NCI-H2171 (cell line): ENCODE measurements at regions not wholly inside any gene's neighbourhood (a gene's known extent, or its start where the extent isn't known, plus 50 kb on each side); places are given as distances from the start of the nearest gene placed in this dataset.

Source experiments
- DNase-seq: peaks from one replicate; lab custom pipeline; 2025; lab: John Stamatoyannopoulos, UW

- DNase-seq = no peak
Measured at GRCh38 chr3:107992976-107993684, 97.7 kb downstream of the CD47 start.

GRCh38 chr3:107990926-107991325 is 99.9 kb downstream of the CD47 start:
- DNase-seq = no peak

GRCh38 chr3:107990433-107990832 is 100.4 kb downstream of the CD47 start:
- no peak for DNase-seq

- DNase-seq = no peak
Measured at GRCh38 chr3:107989661-107990060, 101.2 kb downstream of the CD47 start.

GRCh38 chr3:107988460-107989175 is 102.2 kb downstream of the CD47 start:
- DNase-seq = no peak

- no peak for DNase-seq
Measured at GRCh38 chr3:107987036-107987939, 103.5 kb downstream of the CD47 start.

GRCh38 chr3:107986505-107986904 is 104.3 kb downstream of the CD47 start:
- no peak for DNase-seq

- DNase-seq = no peak
Measured at GRCh38 chr3:107985496-107985895, 105.3 kb downstream of the CD47 start.

- no peak for DNase-seq
Measured at GRCh38 chr3:107983247-107983646, 107.6 kb downstream of the CD47 start.

- no peak for DNase-seq
Measured at GRCh38 chr3:107982165-107982564, 108.7 kb downstream of the CD47 start.

GRCh38 chr3:107981471-107982111 is 109.2 kb downstream of the CD47 start:
- DNase-seq = no peak

- no peak for DNase-seq
Measured at GRCh38 chr3:107979538-107979937, 111.3 kb downstream of the CD47 start.

- no peak for DNase-seq
Measured at GRCh38 chr3:107978131-107979055, 112.4 kb downstream of the CD47 start.

- no peak for DNase-seq
Measured at GRCh38 chr3:107977221-107978130, 113.4 kb downstream of the CD47 start.

- DNase-seq = no peak
Measured at GRCh38 chr3:107976202-107976800, 114.5 kb downstream of the CD47 start.

- DNase-seq = no peak
Measured at GRCh38 chr3:107975529-107976201, 115.2 kb downstream of the CD47 start.

GRCh38 chr3:107973961-107974360 is 116.9 kb downstream of the CD47 start:
- DNase-seq = no peak

- DNase-seq = no peak
Measured at GRCh38 chr3:107973152-107973551, 117.7 kb downstream of the CD47 start.
